MV-4-11 (cell line): ENCODE measurements at regions not wholly inside any gene's neighbourhood (a gene's known extent, or its start where the extent isn't known, plus 50 kb on each side); places are given as distances from the start of the nearest gene placed in this dataset.
"Not testable (repeated sequence)": the region's sequence is repeated elsewhere in the genome, so short reads cannot be mapped to it uniquely, and the experiment has no call there.

Experiments used
- DNase-seq: peaks from one replicate; lab custom pipeline; 2025; lab: John Stamatoyannopoulos, UW

DNA sequence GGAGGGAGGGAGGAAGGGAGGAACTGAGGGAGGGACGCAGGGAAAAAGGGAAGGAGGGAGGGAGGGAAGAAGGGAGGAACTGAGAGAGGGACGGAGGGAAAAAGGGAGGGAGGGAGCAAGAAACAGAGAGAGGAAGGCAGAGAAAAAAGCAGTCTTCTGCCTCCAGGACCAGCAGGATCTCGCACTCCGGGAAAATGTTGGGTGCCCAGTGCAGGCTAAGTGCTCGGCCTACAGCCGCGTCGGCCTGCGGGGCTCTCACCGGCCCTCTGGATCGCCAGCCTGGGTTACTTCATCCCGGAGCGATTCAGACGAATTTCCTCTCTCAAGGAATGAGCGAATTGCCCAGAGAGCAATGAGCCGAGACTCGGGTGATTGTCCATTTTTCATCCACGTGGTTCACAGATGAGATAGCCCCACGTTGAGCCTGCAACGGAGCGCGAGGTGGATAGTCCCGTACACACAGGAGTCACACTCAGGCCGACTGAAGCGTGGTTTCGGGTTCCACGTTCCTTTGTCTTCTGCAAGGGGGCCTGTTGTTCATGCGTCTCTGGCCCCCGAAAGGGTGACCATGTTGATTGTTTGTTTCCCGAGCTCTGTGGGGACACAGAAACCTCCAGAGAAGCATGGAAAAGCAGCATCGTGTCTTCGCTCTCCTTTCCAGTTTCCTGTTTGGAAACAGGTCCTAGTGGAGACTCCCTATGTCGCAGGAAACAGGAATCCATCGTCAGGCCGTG is 1937.1 kb upstream of the DEFB115 start:
- not testable (repeated sequence) for DNase-seq

- DNase-seq: not testable (repeated sequence)
Observed at GRCh38 chr20:29323631-29324515, 1933.6 kb upstream of the DEFB115 start.

DNA sequence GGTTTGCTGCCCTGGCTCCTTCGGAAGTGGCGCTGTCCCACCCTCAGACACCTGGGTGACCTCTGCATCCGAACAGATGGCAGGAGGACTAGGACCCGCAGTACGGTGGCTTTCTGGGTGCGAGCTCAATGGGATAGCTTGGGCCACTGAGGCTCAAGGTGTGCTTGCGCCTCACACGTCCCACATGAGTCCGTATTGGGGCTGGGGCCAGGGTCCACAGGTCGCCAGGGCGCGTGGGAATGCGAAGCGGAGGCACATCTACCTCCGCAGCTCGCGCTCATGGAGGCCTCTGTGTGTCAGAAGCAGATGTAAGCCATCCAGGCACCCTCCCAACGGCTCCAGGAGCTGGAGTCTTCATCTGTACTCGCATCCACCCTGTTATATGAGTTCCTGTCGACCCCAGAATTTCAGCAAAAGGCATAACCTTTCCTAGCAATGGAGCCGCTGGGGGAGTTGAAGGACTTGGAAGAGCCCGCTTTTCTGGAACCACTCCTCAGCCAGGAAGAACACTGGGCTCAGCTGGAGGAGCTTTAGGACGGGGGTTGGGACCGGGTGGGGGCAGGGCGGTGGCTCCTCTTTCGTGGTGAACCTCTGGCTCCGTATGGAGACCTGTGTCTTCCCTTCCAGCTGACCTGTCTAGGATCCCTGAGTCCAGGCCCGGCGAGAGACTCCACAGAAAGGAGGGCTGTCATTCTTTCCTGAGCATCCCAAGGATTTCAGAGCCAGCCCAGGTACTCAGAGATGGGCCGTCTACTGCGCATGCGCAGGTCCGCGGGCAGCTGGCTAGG is 1932.8 kb upstream of the DEFB115 start:
- DNase-seq: not testable (repeated sequence)

GRCh38 chr20:29325304-29325640 is 1932.2 kb upstream of the DEFB115 start:
- no peak for DNase-seq

- not testable (repeated sequence) for DNase-seq
Observed at GRCh38 chr20:29325781-29326180, 1931.7 kb upstream of the DEFB115 start.

GRCh38 chr20:29326376-29327070 is 1930.9 kb upstream of the DEFB115 start:
- DNase-seq: no peak

- DNase-seq: not testable (repeated sequence)
Observed at GRCh38 chr20:29327600-29328420, 1929.7 kb upstream of the DEFB115 start.

GRCh38 chr20:29330429-29331115 is 1926.9 kb upstream of the DEFB115 start:
- DNase-seq: not testable (repeated sequence)

DNA sequence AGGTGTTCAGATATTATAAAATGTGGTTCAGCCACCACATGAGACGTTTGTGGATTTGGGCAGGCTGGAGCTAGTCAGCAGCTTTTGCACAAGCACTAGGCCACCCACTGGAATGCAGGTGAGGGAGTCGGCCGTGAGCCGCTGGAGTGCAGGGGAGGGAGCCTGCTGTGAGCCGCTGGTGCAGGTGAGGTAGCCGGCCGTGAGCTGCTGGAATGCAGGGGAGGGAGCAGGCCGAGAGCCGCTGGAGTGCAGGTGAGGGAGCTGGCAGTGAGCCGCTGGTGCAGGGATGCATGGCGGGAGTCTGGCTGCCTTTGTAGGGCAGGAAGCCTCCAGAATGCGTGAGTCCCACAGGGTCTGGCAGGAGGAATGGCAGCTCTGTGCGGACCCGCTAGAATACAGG is 1907.6 kb upstream of the DEFB115 start:
- DNase-seq: no peak

GRCh38 chr20:29375937-29376336 is 1881.5 kb upstream of the DEFB115 start:
- not testable (repeated sequence) for DNase-seq

GRCh38 chr20:29392853-29393252 is 1864.6 kb upstream of the DEFB115 start:
- not testable (repeated sequence) for DNase-seq

- DNase-seq: no peak
Observed at GRCh38 chr20:29408034-29408695, 1849.3 kb upstream of the DEFB115 start.

DNA sequence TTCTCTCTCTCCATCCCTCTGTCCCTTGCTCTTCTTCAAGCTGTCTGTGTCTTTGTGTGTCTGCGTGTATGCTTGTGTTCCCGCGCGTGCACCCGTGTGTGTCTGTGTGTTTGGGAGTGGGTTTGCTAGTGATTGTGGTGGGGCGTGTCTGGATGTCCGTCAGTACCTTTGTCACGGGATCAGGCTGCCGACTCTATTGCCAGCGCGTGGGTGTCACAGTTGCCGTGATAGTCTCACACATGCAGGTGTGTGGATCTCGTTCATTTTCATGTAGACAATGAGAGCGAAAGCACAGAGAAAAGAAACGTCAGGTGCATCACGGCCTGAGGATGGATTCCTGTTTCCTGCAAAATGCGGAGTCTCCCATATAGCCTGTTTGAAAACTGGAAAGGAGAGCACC is 1848.8 kb upstream of the DEFB115 start:
- not testable (repeated sequence) for DNase-seq

DNA sequence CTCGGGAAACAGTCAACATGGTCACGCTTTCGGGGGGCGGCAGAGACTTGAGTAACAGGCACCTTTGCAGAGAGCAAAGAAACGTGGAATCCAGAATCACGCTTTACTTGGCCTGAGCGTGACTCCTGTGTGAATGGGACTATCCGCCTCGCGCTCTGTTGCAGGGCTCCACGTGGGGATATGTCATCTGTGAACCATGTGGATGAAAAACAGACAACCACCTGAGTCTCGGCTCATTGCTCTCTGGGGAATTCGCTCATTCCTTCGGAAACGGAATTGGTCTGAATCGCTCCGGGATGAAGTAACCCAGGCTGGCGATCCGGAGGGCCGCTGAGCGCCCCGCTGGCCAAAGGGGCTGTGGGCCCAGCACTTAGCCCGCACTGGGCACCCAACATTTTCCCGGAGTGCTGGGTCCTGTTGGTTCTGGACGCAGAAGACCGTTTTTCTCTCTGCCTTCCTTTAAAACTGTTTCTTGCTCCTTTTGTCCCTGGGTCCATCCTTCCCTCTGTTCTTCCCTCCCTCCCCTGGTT is 1848.2 kb upstream of the DEFB115 start:
- DNase-seq: not testable (repeated sequence)

DNA sequence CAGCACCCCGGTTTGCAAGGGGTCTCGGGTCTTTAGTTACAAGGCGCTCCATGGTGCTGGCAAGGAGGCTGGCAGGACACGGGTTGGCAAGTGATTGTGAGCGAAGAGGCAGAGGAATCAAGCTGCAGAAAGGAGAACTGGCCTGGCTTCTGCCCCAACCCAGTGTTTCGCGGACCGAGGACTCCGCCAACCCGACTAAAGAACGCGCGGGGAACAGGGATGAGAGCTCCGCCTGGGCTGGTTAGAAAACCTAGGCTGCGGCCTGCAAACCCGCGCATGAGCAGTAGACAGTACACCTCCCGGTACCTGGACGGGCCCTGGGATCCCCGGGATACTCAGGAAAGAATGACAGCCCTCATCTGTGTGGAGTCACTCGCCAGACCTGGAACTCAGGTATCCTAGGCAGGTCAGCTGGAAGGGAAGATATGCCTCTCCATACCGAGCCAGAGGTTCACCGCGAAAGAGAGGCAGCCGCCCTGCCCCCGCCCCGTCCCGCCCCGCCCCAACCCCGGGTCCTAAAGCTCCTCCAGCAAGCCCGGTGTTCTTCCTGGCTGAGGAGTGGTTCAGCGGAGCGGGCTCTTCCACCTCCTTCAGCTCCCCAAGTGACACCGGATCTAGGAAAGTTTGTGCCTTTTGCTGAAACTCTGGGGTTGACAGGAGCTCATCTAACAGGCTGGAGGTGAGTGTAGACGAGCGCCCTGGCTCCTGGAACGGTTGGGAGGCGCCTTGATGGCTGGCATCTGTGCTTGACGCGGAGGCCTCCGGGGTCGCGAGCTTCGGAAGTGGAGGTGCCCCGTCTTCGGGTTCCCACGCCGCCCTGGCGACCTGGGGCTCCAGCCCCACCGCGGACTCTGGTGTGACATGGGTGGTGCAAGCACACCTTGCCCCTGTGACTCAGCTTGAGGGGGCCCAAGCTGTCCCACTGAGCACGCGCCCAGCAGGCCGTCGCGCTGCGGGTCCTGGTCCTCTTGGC is 1847.3 kb upstream of the DEFB115 start:
- no peak for DNase-seq

DNA sequence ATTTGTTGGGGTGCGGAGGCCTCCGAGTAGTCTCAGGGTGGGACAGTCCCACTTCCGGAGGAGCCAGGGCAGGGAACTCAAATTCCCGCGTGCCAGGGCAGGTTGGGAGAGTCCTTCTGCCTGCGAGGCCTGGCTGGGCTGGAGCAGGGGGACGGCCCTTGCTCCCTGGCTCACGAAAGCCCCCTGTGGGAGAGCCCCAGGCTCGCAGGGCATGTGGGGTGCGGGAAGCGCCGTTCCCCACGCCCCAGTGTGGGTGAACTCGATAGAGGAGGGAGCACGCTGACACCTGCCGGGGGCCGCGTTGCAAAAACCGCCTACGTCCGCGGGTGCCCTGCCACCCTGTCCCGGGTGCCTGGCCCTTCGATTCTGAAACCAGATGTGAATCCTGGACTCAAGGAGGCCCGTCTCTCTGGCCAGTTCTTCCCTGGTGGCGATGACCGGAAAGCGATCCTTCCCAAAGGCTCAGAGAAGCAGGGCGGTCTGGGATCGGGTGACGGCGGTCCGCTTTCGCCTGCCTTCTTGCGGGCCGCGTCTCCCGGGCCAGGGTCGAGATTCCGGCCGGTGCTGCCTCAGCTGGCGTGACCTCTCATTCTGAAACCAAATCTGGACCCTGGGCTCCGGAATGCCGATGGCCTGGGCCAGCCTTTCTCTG is 1846.5 kb upstream of the DEFB115 start:
- DNase-seq: no peak

- not testable (repeated sequence) for DNase-seq
Observed at GRCh38 chr20:29411458-29411820, 1846.0 kb upstream of the DEFB115 start.

DNA sequence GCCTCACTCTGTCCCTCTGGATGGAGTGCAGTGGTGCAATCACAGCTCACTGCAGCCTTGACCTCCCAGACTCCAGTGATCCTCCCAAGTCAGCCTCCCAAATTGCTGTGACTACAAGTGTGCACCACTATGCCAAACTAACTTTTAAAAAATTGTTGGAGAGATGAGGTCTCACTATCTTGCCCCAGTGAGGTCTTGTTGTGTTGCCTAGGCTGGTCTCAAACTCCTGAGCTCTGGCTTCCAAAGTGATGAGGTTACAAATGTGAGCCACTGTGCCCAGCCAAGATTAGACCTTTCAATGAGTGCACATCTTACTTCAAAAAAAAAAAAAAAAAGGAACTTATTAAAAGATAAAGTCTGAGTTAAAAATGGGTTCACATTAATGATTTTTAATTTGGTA is 1838.1 kb upstream of the DEFB115 start:
- no peak for DNase-seq
